GM13976 (cell line): ENCODE measurements at regions not wholly inside any gene's neighbourhood (a gene's known extent, or its start where the extent isn't known, plus 50 kb on each side); places are given as distances from the start of the nearest gene placed in this dataset.

Experiments
- DNase-seq: peaks from one replicate; pipeline ENCODE4 v3.0.0; 2012; ENCODE audit warnings: low spot score
- CTCF ChIP-seq: IDR thresholded peaks from 2 replicates; pipeline ENCODE4 v1.5.1; 2012; ENCODE audit warnings: borderline replicate concordance, mild to moderate bottlenecking; ENCODE audit not compliant: insufficient read depth; ENCODE audit errors: extremely low read depth, missing control alignments, control extremely low read depth
- in situ Hi-C: fragments of 300-500 bp; cut with MboI; formaldehyde crosslinking; loops from one replicate; pipeline ENCODE4 v1.12.0; 2022; ENCODE audit warnings: low sequenced_read_pairs, mixed read lengths, inconsistent platforms; ENCODE audit not compliant: unreplicated experiment

- no peak for TF ChIP-seq CTCF
- no peak for DNase-seq
- in situ Hi-C loops = no loop called here
Observed at GRCh38 chr7:8931906-8932646, 498.7 kb downstream of the NXPH1 start.

GRCh38 chr7:8932751-8933150, 499.3 kb downstream of the NXPH1 start:
- no peak for TF ChIP-seq CTCF
- no peak for DNase-seq
- in situ Hi-C loops = no loop called here

GRCh38 chr7:8937204-8937603, 503.8 kb downstream of the NXPH1 start:
- no peak for DNase-seq
- TF ChIP-seq CTCF = no peak
- in situ Hi-C loops = no loop called here

DNA sequence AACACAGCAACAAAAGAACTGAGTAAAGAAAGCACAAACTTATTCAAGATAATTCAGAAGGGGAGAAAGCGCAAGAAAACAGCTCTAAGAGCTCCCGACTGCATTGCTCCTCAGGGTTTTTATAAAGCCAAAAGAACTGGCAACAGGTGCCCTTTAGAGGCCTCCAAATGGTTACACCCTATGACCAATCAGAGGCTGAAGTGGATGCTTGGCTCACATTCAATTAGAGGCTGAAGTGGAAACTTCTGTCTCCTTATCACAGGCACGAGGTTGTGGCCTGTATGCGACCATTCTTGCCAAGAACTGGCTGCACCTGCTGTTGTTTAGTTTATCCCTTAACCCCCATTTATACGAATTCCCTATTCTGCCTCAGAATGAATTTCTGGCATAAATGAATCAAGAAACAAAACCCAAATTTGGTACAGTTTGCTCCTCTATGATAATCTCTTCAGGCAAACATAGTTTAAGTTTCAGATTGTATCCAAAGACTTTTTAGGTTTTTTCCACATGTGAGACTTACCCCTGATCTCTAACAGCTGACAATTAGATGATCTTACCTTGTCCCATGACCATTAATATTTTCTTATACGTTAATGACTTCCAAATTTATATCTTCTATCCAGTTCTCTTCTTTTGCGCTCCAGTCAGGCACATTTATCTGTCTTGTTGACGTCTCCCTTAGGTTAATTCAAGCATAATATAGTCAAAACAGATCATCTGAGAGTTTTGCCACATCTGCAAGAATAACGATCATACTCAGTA, 504.8 kb downstream of the NXPH1 start:
- no peak for DNase-seq
- in situ Hi-C loops = no loop called here
- TF ChIP-seq CTCF = no peak

GRCh38 chr7:8939446-8939845, 506.0 kb downstream of the NXPH1 start:
- TF ChIP-seq CTCF = no peak
- in situ Hi-C loops = no loop called here
- no peak for DNase-seq

GRCh38 chr7:8963722-8964121, 530.3 kb downstream of the NXPH1 start:
- DNase-seq = no peak
- no peak for TF ChIP-seq CTCF
- in situ Hi-C loops = no loop called here
